HUDEP-2 (cell line): ENCODE measurements at regions not wholly inside any gene's neighbourhood (a gene's known extent, or its start where the extent isn't known, plus 50 kb on each side); places are given as distances from the start of the nearest gene placed in this dataset.
A peak's percentile ranks its signal among the peaks of the same experiment; 100 is the strongest.

Experiments
- DNase-seq, 76 experiments: peaks; one replicate each; lab custom pipeline; 2025; ENCODE audit not compliant: unreplicated experiment in 76 of 76; lab: John Stamatoyannopoulos, UW

GRCh38 chr9:32837551-32838058 is 54.3 kb downstream of the TMEM215 start:
- DNase-seq: no peak

GRCh38 chr9:32839013-32839885 is 55.9 kb downstream of the TMEM215 start:
- no peak for DNase-seq

DNA sequence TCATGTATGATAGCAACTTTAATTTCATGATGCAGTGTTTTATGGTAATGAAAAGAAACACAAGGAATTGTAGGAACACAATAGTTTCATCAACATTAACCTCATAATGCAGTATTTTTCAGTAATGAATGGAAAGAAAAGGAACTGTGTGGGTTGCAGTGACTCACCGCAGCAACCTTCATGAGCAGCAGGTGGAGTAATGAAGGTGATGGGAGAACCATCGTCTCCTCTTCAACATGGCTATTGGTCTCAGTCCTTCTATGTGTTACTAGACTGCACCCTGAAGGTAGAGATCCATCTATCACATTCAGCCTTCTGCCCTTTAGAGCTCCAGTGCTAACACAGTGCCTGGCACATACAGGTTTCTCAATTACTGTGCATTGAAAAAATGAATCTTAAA is 58.0 kb downstream of the TMEM215 start:
- peak in 3 of 76 experiments; percentile 2 to 21 (median 11) for DNase-seq

DNA sequence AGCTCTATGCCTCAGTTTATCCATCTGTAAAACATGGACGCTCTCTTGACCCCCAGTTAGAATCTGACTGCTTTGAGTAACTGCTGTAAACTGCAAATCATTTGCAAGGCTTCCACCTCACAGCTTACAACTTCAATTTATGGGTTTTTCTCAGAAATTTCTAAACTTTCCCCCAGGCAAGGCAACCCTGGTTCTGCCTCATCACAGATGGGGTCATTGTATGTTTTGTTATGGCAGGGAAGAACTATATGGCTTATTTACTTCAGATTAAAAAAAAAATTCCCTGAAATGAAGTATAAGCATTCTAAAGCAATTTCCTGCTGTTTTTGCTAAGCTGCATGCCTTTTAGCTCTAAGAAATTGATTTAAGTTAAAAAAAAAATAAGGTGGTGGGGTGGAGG is 60.0 kb downstream of the TMEM215 start:
- no peak for DNase-seq

- no peak for DNase-seq
Measured at GRCh38 chr9:32844259-32844658, 60.9 kb downstream of the TMEM215 start.

DNA sequence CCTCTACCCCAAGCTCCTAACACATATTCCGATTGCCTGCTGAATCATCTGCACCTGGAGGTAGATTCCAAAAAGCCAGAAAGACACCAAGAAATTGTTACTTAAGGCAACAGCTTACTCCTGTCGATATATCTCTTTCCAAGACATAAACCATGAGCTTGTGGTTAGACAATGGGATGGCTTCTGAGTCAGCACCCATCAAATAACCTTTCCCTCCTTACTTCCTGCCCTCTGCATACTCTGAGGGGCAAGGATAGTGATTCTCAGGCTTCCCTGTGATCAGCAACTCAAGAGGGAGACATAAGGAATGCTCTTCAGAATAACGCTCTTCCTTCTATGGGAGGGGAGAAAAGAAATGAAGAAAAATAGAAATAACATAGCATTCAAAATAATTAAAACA is 70.9 kb downstream of the TMEM215 start:
- DNase-seq: no peak

DNA sequence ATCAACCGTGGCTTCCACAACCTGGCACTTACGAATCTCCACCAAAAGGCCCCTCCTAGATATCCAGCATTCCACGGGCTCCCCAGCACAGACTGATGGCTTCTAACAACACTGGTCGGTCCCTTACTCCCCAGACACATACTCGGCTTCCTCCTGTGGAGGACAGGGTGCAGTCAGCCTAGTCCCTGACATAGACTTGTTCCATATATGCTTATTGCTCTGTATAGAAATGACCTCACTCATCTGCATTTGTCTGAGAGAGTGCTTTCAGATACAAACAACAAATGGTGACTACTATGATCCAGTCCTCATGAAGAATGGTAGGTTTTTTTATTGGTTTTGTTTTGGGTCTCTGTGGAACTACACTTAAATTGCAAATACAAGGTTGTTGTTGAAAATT is 72.4 kb downstream of the TMEM215 start:
- no peak for DNase-seq

GRCh38 chr9:32863291-32863690 is 80.0 kb downstream of the TMEM215 start:
- DNase-seq: no peak

GRCh38 chr9:32864971-32865370 is 81.6 kb downstream of the TMEM215 start:
- no peak for DNase-seq

- peak in 7 of 76 experiments; percentile 5 to 33 (median 6) for DNase-seq
Measured at GRCh38 chr9:32866273-32866672, 82.9 kb downstream of the TMEM215 start.

DNA sequence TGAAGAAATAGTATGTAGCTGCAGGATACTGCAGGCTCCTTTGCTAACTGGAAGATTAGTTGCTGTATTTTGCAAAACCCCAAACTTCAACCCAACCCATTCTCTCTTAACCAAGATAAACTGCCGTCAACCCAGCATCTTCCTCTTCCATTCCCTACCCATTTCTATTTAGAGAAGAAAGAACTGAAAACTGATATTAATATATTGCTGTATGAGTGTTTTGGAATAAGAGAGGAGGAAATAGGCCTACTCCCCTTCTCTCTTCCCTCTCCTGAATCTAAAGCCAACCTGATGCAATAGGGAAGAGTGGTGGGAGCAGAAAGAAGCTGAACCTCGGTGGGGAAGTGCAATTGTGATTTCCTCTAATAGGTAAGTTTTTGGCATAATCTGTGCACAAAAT is 83.7 kb downstream of the TMEM215 start:
- DNase-seq: no peak

- DNase-seq: no peak
Measured at GRCh38 chr9:32867601-32868204, 84.4 kb downstream of the TMEM215 start.

DNA sequence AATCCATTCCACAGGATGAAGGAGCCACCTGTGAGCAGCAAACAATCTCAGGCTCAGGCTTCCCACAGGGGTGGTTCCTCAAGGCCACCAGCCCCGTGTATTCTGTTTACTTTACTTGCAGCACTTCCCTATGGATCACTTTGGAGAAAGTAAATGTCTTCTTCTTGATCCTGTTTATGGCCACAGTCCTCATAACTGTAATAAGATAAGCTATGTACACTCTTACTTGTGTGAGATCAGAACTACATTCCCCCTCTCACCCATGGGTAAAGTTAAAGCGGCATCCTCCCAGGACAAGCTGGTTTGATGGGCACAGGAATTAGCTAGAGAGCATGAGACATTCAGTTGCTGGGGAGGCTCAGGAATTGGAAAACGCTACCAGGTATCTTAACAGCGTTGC is 86.1 kb downstream of the TMEM215 start:
- no peak for DNase-seq

DNA sequence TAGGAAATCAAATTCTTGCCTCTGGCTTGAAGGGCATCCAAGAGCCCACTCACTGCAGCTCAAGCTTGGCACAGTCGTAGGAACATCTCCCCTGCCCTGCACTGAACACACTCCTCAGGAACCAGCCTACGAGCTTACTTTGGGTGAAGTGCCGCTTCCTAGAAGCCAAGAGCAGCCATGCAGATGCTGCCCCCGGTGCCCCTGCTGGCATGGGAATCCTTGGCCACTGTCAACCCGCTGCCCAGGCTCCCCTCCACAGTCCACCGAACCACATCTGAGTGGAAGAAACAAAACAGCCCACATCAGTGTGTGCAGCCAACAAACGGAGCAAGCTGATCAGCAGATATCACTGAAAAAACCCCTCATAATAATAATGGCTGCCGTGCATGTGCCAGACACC is 89.8 kb downstream of the TMEM215 start:
- DNase-seq: no peak

DNA sequence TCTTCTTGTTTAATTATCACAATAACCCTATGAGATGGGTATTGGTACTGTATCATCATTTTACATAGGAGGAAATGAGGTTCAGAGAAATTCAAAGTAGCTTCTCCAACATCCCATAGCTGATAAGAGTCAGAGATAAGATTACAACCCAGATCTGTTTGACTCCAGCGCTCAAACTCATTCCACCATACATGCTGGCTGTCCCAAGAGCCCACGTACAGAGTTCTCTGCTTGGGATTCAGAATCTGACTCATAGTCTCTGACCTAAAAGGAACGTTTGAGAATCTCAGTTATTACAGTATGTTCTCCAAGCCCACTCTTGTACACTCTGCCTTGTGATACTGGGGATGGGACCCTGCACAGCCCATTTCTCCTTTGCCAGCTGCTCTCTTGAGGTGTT is 90.2 kb downstream of the TMEM215 start:
- DNase-seq: no peak

GRCh38 chr9:32875242-32875641 is 91.9 kb downstream of the TMEM215 start:
- DNase-seq: no peak

DNA sequence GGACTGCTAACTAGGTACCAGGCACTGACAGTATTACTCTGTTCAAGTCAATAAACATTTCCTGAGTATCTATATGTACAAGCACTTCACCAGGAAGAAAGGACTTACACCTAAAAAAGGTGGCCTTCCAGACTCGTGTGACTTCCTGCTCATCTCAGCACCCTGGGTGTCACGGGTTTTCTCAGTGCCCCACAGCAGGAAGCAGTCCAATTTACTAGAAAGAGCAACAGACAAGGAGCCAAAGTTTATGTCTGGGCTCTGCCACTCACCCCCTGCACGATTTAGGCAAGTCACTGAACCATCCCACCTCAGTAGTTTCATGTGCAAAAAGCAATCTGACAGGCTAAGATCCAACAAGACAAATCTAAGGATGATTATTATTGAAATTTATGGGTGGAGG is 92.4 kb downstream of the TMEM215 start:
- DNase-seq: no peak

DNA sequence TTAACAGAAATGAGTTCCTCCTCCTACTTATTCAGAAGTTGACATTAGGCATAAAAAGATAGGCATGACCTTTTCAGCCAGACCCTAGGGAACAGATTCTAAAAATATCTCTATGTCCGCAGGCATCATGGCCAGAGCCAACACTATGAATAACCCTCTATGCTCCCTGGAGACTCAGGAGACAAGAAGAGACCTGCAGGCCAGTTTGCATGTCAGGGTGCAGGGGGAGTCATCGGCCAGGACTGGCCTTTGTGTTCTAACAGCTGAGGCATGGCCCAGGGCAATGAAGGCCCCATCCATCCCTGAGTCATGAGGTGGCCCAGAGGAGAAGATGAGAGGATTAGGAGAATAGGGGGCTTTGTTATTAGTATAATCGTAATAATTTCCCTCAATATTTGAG is 93.8 kb downstream of the TMEM215 start:
- no peak for DNase-seq

GRCh38 chr9:32877639-32878217 is 94.4 kb downstream of the TMEM215 start:
- DNase-seq: no peak

- DNase-seq: no peak
Measured at GRCh38 chr9:32879335-32879734, 96.0 kb downstream of the TMEM215 start.

DNA sequence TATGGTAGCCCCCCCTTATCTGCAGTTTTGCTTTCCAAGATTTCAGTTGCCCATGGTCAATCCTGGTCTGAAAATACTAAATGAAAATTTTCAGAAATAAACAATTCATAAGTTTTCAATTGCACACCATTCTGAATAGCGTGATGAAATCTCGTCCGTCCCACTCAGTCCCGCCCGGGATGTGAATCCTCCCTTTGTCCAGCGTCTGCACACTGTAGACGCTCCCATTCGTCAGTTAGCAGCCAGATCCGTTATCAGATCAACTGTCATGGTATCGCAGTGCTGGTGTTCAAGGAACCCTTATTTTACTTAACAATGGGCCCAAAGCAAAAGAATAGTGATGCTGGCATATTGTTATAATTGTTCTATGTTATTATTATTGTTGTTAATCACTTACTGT is 98.6 kb downstream of the TMEM215 start:
- DNase-seq: peak in 52 of 76 experiments; percentile 2 to 75 (median 32)

DNA sequence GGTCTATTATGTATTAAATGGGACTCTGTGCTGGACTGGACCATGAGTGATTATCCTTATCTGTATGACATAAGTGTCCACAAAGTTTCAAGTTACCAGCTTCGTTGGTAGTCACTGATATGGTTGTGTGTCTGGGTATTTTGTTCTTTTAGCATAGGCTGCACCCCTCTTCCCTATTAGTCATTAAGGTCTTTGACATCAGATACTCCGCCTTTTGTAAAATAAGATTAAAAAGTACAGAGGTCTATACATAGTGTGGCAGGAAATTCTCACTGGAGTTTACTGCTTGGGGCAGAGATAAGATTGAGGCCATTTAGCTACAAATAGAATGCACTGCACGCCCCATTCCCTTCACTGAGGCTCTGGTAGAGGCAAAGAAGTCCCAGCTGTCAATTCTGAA is 99.4 kb downstream of the TMEM215 start:
- DNase-seq: peak in 34 of 76 experiments; percentile 3 to 83 (median 50)
